Natural killer cell (primary cell): ENCODE measurements at regions not wholly inside any gene's neighbourhood (a gene's known extent, or its start where the extent isn't known, plus 50 kb on each side); places are given as distances from the start of the nearest gene placed in this dataset.

ENCODE experiments used
- ATAC-seq, 3 donors: fragments of 150-1000 bp in 2 of 3; fragments of 200-7000 bp in 1 of 3; cut with Tn5 transposase; 1 replicate in 1 of 3; 2 replicates in 2 of 3; pipeline ENCODE4 v1.10.0; 2021; ENCODE audit warnings: mild to moderate bottlenecking in 2 of 3, moderate library complexity in 2 of 3
- DNase-seq, 2 donors: peaks; one replicate each; pipeline versions ENCODE4 v3.0.0 to v3.0.0-alpha.2; 2013 to 2021; ENCODE audit warnings: mixed read lengths in 1 of 2
- H3K27ac ChIP-seq: one replicate; pipeline ENCODE4 v1.5.1; 2013; ENCODE audit warnings: mild to moderate bottlenecking, low read length
- H3K27me3 ChIP-seq: one replicate; pipeline ENCODE4 v1.6.1; 2013; ENCODE audit warnings: low read length; ENCODE audit not compliant: control insufficient read depth, insufficient read depth
- H3K36me3 ChIP-seq: one replicate; pipeline ENCODE4 v1.6.1; 2013; ENCODE audit warnings: low read length; ENCODE audit not compliant: control insufficient read depth, insufficient read depth
- H3K4me1 ChIP-seq: one replicate; pipeline ENCODE4 v1.6.1; 2013; ENCODE audit warnings: low read length; ENCODE audit not compliant: control insufficient read depth, insufficient read depth
- H3K4me3 ChIP-seq: one replicate; pipeline ENCODE4 v1.5.1; 2013; ENCODE audit warnings: low read length
- H3K9me3 ChIP-seq: one replicate; pipeline ENCODE4 v1.6.1; 2013; ENCODE audit warnings: low read length; ENCODE audit not compliant: control insufficient read depth, insufficient read depth
- H3K27ac Mint-ChIP-seq, 2 donors: one replicate each; pipeline ENCODE4 v1.8.0; 2022; ENCODE audit warnings: mild to moderate bottlenecking in 2 of 2, mixed read lengths in 2 of 2, moderate library complexity in 1 of 2
- H3K27me3 Mint-ChIP-seq, 2 donors: one replicate each; pipeline ENCODE4 v1.8.0; 2022; ENCODE audit warnings: low read depth in 2 of 2, mixed read lengths in 2 of 2
- H3K36me3 Mint-ChIP-seq: one replicate; pipeline ENCODE4 v1.8.0; 2022; ENCODE audit warnings: mixed read lengths
- H3K4me1 Mint-ChIP-seq, 2 donors: one replicate each; pipeline ENCODE4 v1.8.0; 2022; ENCODE audit warnings: mixed read lengths in 2 of 2
- H3K4me3 Mint-ChIP-seq: one replicate; pipeline ENCODE4 v1.8.0; 2022; ENCODE audit warnings: mild to moderate bottlenecking, moderate library complexity, mixed read lengths
- H3K9me3 Mint-ChIP-seq, 2 donors: one replicate each; pipeline ENCODE4 v1.8.0; 2022; ENCODE audit warnings: mixed read lengths in 2 of 2
- WGBS: methylation state at CpG from one replicate; pipeline ENCODE4 v1.1.7; 2013; ENCODE audit warnings: missing lambda C conversion rate; ENCODE audit not compliant: insufficient coverage; 5-methylcytosine and 5-hydroxymethylcytosine counted together
- intact Hi-C: fragments of 100-400 bp; cut with micrococcal nuclease; formaldehyde crosslinking; loops from one replicate; pipeline ENCODE4 v1.14.2; 2022
- TF ChIP-seq, protein P1 (sequence below): fragments of 200-600 bp; IDR thresholded peaks from one replicate; pipeline ENCODE4 v1.8.0; 2022; ENCODE audit warnings: antibody characterized with exemption

DNA sequence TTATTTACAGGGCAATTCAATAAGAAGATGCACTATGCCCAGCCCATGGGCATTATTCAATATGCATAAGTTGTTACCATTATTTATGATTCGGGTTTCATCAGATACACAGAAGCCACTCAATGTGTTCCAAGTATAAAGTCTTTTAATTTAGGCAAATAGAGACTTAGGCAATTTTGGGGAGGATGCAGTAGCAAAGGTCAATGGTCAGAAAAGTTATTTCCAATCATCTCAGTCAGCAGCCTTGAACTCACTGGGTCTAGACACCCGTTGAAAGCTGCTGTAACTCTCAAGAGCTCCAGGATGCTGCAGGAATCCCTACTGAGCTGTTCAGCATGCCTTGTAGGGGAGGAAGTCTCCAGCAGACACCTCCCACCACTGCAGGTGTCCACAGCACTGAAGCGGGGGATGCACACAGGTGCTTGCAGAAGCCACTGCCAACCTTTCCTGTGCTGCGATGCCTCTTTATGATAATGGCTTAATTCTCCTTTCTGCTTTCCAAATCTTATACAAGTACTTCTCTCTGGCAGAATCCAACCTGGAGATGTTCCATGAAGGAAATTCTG lies 155.0 kb upstream of the SUCLG2 start:
- no peak overlapping the region for H3K27ac Mint-ChIP-seq
- TF ChIP-seq, protein P1, sequence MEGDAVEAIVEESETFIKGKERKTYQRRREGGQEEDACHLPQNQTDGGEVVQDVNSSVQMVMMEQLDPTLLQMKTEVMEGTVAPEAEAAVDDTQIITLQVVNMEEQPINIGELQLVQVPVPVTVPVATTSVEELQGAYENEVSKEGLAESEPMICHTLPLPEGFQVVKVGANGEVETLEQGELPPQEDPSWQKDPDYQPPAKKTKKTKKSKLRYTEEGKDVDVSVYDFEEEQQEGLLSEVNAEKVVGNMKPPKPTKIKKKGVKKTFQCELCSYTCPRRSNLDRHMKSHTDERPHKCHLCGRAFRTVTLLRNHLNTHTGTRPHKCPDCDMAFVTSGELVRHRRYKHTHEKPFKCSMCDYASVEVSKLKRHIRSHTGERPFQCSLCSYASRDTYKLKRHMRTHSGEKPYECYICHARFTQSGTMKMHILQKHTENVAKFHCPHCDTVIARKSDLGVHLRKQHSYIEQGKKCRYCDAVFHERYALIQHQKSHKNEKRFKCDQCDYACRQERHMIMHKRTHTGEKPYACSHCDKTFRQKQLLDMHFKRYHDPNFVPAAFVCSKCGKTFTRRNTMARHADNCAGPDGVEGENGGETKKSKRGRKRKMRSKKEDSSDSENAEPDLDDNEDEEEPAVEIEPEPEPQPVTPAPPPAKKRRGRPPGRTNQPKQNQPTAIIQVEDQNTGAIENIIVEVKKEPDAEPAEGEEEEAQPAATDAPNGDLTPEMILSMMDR, result no peak
- Histone ChIP-seq H3K4me3 (no peak overlapping the region), H3K4me1 (no peaks in the 10 kb centered on the region), H3K27ac (no peak overlapping the region), H3K27me3 (no peaks in the 10 kb centered on the region), H3K36me3 (no peaks in the 10 kb centered on the region), H3K9me3 (peaks cover 2% of the 10 kb centered on the region)
- H3K9me3 Mint-ChIP-seq, result no peaks in the 10 kb centered on the region
- peaks cover 0 to 4% of the 10 kb centered on the region in 2 donors for H3K27me3 Mint-ChIP-seq
- 80% methylated on average over 4 of the region's 4 CpGs for WGBS
- H3K4me1 Mint-ChIP-seq, result no peaks in the 10 kb centered on the region
- DNase-seq (no peak), ATAC-seq (no peak)
- intact Hi-C loops, result no loop called here
- no peak overlapping the region for H3K4me3 Mint-ChIP-seq
- no peaks in the 10 kb centered on the region for H3K36me3 Mint-ChIP-seq

DNA sequence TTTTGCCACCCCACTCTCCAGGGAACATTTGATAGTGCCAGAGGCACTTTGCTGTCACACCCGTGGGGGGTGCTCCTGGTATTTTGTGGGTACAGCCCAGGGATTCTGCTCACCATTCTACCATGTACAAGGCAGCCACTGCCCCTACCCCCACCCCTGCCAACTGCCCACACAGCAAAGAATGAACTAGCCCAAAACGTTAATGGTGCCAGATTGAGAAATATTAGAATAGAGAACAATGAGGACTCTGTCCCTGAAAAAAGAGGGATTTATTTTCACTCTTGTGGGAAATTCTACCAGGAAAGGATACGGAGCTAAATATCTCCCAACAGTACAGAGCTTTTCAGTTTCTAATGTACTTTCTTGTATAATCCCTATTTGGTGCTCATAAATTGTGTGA lies 154.5 kb upstream of the SUCLG2 start:
- Mint-ChIP-seq H3K27me3 (peaks cover 0 to 4% of the 10 kb centered on the region in 2 donors), H3K27ac (no peak overlapping the region), H3K4me1 (no peaks in the 10 kb centered on the region), H3K36me3 (no peaks in the 10 kb centered on the region), H3K4me3 (no peak overlapping the region), H3K9me3 (no peaks in the 10 kb centered on the region)
- Histone ChIP-seq H3K4me1 (no peaks in the 10 kb centered on the region), H3K4me3 (no peak overlapping the region), H3K9me3 (peaks cover 7% of the 10 kb centered on the region), H3K27me3 (no peaks in the 10 kb centered on the region), H3K36me3 (no peaks in the 10 kb centered on the region), H3K27ac (no peak overlapping the region)
- 47% methylated on average over 1 of the region's 3 CpGs for WGBS
- intact Hi-C loops, result no loop called here
- DNase-seq (no peak), ATAC-seq (no peak)
- TF ChIP-seq, protein P1, result no peak

DNA sequence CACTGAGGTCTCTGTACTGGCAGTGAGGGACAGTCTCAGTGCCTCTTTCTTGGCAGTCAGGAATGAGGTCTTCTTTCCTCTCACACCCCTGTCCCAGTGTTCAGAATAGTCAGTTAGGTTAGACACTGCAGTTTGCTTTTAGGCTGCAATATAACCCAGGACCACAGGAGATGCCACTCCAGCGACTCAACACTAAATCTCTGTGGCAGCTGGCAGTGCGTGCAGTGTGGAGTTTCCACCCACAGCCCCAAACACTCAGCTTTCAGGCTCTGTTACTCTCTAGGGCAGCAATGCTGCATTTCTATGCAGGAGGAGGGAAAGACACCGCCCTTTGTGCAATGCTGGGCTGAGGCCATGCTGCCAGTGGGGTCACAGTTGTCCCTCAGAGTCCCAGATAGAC lies 150.2 kb upstream of the SUCLG2 start:
- no peak for DNase-seq
- H3K27ac Mint-ChIP-seq, result no peak overlapping the region

More for the DNA sequence above, 150.2 kb upstream of the SUCLG2 start:
- TF ChIP-seq, protein P1, result no peak
- Histone ChIP-seq H3K4me3 (no peak overlapping the region), H3K27ac (no peak overlapping the region), H3K36me3 (no peaks in the 10 kb centered on the region), H3K27me3 (no peaks in the 10 kb centered on the region), H3K9me3 (peaks cover 12% of the 10 kb centered on the region), H3K4me1 (no peaks in the 10 kb centered on the region)
- no peak for ATAC-seq
- intact Hi-C loops, result no loop called here
- Mint-ChIP-seq H3K36me3 (no peaks in the 10 kb centered on the region), H3K27me3 (peaks cover 14 to 28% of the 10 kb centered on the region in 2 donors), H3K4me1 (no peaks in the 10 kb centered on the region), H3K9me3 (peaks cover 4 to 6% of the 10 kb centered on the region in 2 donors), H3K4me3 (no peak overlapping the region)
- 86% methylated on average over 3 of the region's 3 CpGs for WGBS
